HG02678 (cell line): ENCODE measurements at regions not wholly inside any gene's neighbourhood (a gene's known extent, or its start where the extent isn't known, plus 50 kb on each side); places are given as distances from the start of the nearest gene placed in this dataset.
A peak's percentile ranks its signal among the peaks of the same experiment; 100 is the strongest.
"Not testable (repeated sequence)": the region's sequence is repeated elsewhere in the genome, so short reads cannot be mapped to it uniquely, and the experiment has no call there.

Experiments
- ATAC-seq: cut with Tn5 transposase; IDR thresholded peaks from one replicate; pipeline ENCODE4 v1.9.1; 2021; ENCODE audit warnings: mild to moderate bottlenecking, moderate library complexity; ENCODE audit not compliant: unreplicated experiment

- ATAC-seq = not testable (repeated sequence)
Measured at GRCh38 chr6:120931520-120932180, 402.6 kb downstream of the TBC1D32 start.

GRCh38 chr6:120930500-120930899 is 403.8 kb downstream of the TBC1D32 start:
- not testable (repeated sequence) for ATAC-seq

GRCh38 chr6:120924214-120924613 is 410.1 kb downstream of the TBC1D32 start:
- no peak for ATAC-seq

GRCh38 chr6:120918137-120918536 is 416.1 kb downstream of the TBC1D32 start:
- ATAC-seq = no peak

- ATAC-seq = no peak
Measured at GRCh38 chr6:120916844-120917243, 417.4 kb downstream of the TBC1D32 start.

- ATAC-seq = no peak
Measured at GRCh38 chr6:120913486-120913885, 420.8 kb downstream of the TBC1D32 start.

DNA sequence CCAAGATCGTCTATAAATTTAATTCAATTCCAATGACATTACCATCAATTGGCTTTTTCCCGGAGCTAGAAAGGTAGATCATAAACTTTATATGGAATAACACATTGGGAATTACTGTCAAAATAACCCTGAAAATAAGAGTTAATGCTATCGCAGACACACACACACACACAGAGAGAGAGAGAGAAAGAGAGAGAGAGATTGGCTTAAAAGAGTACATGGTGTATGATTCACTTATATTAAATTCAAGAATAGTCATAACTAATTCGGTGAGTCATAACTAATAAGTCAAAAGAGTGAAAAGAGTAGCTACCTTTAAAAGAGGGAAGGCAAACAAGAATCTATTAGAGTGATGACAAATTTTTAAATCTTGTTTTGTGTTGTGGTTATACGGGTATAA is 425.5 kb downstream of the TBC1D32 start:
- ATAC-seq = no peak

DNA sequence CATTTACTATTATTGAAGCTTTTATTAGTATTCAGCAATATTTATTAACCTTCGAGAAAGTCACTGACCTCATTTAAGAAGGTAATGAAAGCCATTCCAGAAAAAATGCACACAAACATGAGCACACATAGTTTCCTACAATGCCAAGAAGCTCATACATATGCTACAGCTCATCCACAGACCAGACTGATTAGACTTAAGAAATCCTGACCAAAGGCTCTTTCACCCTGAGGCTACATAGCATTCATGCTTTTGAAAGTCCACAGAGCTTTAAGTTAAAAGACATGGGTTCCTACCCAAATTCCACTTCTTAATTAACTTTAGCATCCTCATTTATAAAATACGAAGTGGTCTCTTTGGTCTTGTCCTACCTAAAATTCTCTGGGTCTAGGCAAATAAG is 430.4 kb downstream of the TBC1D32 start:
- no peak for ATAC-seq

GRCh38 chr6:120899932-120900331 is 434.3 kb downstream of the TBC1D32 start:
- ATAC-seq = no peak

GRCh38 chr6:120894077-120894476 is 440.2 kb downstream of the TBC1D32 start:
- ATAC-seq = peak; percentile 71

DNA sequence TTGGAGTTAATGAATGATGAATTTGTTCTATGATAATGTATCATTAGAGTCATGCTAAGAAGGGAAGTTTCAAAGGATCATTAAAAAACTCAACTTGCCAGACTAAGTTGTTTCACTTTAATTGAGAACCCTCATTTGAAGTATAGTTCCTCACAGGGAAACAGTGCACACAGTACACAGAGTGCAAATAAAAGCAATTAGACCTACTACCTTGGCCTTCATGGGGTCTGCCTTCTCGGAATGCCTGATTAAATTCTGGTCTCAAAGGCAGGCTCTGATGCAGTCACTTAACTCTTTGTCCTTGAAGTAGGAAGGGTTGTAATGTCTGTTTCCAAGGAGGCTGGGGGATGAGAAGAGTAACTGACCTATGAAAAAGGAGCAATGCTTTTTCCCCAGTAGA is 457.3 kb downstream of the TBC1D32 start:
- ATAC-seq = no peak

DNA sequence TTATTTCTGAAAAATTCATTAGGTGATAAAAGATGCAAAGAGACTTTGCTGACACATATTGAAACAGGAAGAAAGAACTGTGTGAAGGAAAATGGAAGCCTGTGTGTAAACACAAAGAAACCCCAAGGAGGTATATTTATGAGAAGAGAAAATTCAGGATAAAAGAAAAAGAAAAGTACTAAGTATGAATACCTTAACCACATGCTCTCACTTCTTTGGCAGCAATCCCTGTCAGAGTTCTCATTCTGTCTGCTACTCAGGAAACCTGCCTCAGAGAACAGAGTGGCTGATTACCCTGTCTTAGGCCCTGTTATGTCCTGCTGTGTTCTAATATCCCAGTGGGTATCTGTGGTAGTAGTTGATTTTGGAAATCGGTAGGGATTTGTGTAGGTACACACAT is 457.9 kb downstream of the TBC1D32 start:
- ATAC-seq = peak; percentile 47

- peak; percentile 33 for ATAC-seq
Measured at GRCh38 chr6:120875900-120876299, 458.4 kb downstream of the TBC1D32 start.

- ATAC-seq = no peak
Measured at GRCh38 chr6:120874422-120874821, 459.9 kb downstream of the TBC1D32 start.

- no peak for ATAC-seq
Measured at GRCh38 chr6:120873125-120873865, 461.0 kb downstream of the TBC1D32 start.

DNA sequence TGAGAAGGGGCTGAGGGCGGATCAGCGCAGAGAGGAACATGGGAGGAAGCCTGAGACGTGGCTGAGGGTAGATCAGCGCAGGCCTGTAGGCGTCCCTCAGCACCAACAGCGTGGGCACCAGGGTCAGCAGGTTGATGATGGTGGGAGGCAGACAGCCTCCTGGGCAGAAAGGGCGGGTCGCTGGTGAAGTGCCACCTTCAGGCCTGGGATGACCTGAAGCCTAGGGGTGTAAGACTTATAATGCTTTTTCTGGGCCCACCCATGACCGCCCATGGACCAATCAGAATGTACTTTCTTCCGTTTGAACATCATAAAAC is 462.1 kb downstream of the TBC1D32 start:
- ATAC-seq = no peak

GRCh38 chr6:120871416-120872261 is 462.6 kb downstream of the TBC1D32 start:
- no peak for ATAC-seq

DNA sequence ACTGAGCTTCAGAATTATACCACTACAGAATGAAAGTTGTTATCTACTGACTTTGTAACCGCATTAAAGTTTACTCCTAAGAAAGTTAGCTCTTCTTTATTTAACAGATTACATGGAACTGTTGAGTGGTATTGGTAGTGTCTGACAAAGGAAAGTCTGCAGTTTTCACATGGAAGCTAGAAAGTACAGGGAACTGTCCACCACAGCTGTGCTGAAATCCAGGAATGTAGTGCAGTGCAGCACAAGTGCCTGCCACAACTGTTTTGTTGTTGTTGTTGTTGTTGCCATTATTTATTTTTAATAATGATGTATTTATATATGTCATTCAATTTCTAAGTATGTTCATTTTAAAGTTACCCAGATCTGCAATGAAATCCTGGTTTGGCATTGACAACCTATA is 464.9 kb downstream of the TBC1D32 start:
- no peak for ATAC-seq

- no peak for ATAC-seq
Measured at GRCh38 chr6:120857422-120857821, 476.9 kb downstream of the TBC1D32 start.

GRCh38 chr6:120854583-120854982 is 479.7 kb downstream of the TBC1D32 start:
- no peak for ATAC-seq

GRCh38 chr6:120853489-120853888 is 480.8 kb downstream of the TBC1D32 start:
- no peak for ATAC-seq
